ENCODE measurements at regions not wholly inside any gene's neighbourhood (a gene's known extent, or its start where the extent isn't known, plus 50 kb on each side); places are given as distances from the start of the nearest gene placed in this dataset.

GRCh38 chr12:97246368-97246767 lies 216.2 kb upstream of the RMST start:
- H3F3A ChIP-seq (replicated peaks; ENCODE audit: insufficient read depth) = no peaks in the 10 kb centered on the region
- H4K20me1 ChIP-seq (ENCODE audit: insufficient read depth) = no peaks in the 10 kb centered on the region
- H3K4me2 ChIP-seq = no peak overlapping the region
- no peaks in the 10 kb centered on the region for H3K36me3 ChIP-seq (replicated peaks in 1 of 2; ENCODE audit: control insufficient read depth in 1 of 2, insufficient read depth in 2 of 2, low read length in 1 of 2)
- no peaks in the 10 kb centered on the region; the same call in 1 of the 2 replicates for H3K9me3 ChIP-seq
- H3K27ac ChIP-seq (ENCODE audit: low read depth in 2 of 2, low read length in 1 of 2) = no peak overlapping the region
- WGBS (ENCODE audit: low lambda C conversion rate) = 53% methylated on average over 4 of the region's 4 CpGs
- no peak overlapping the region for H3K4me3 ChIP-seq (ENCODE audit: low read depth in 2 of 2, low read length in 1 of 2)
- TF ChIP-seq RAD21 (IDR thresholded peaks at IDR 0.05; ENCODE audit: low read length) = no peak
- no peak for TF ChIP-seq MEF2A (IDR thresholded peaks at IDR 0.05; ENCODE audit: borderline replicate concordance, low read depth)
- no peaks in the 10 kb centered on the region for H3K9me2 ChIP-seq
- no peaks in the 10 kb centered on the region for H3K27me3 ChIP-seq (ENCODE audit: insufficient read depth)
- H3K9ac ChIP-seq = no peak overlapping the region
- no peaks in the 10 kb centered on the region for H3K4me1 ChIP-seq (ENCODE audit: control insufficient read depth in 1 of 2, insufficient read depth in 2 of 2, low read depth in 1 of 2, low read length in 1 of 2)
- no peak for DNase-seq
- CTCF ChIA-PET = interaction anchor here (0.7 to 1.5 kb wide), 2 partner anchors 9 to 16 kb away, joined by 3 read pairs; no protein-coding TSS in a partner anchor
- POLR2A ChIA-PET = no interaction called here
- no peaks in the 10 kb centered on the region for H3K79me2 ChIP-seq (ENCODE audit: insufficient read depth)
- H2AFZ ChIP-seq (ENCODE audit: low read depth) = no peak overlapping the region

GRCh38 chr12:97250483-97250882 lies 212.1 kb upstream of the RMST start:
- Histone ChIP-seq H3F3A (replicated peaks; ENCODE audit: insufficient read depth) (no peaks in the 10 kb centered on the region), H4K20me1 (ENCODE audit: insufficient read depth) (no peaks in the 10 kb centered on the region), H3K4me1 (ENCODE audit: control insufficient read depth in 1 of 2, insufficient read depth in 2 of 2, low read depth in 1 of 2, low read length in 1 of 2) (no peaks in the 10 kb centered on the region), H3K9ac (no peak overlapping the region), H3K79me2 (ENCODE audit: insufficient read depth) (no peaks in the 10 kb centered on the region), H2AFZ (ENCODE audit: low read depth) (no peak overlapping the region), H3K36me3 (replicated peaks in 1 of 2; ENCODE audit: control insufficient read depth in 1 of 2, insufficient read depth in 2 of 2, low read length in 1 of 2) (no peaks in the 10 kb centered on the region), H3K4me2 (no peak overlapping the region), H3K27me3 (ENCODE audit: insufficient read depth) (no peaks in the 10 kb centered on the region), H3K9me3 (no peaks in the 10 kb centered on the region), H3K27ac (ENCODE audit: low read depth in 2 of 2, low read length in 1 of 2) (no peak overlapping the region), H3K9me2 (no peaks in the 10 kb centered on the region), H3K4me3 (ENCODE audit: low read depth in 2 of 2, low read length in 1 of 2) (no peak overlapping the region)
- POLR2A ChIA-PET = no interaction called here
- CTCF ChIA-PET = no interaction called here
- no peak for TF ChIP-seq TAF1 (IDR thresholded peaks at IDR 0.05; ENCODE audit: borderline replicate concordance, low read depth, low read length)
- DNase-seq = no peak
- 40% methylated on average over 4 of the region's 4 CpGs for WGBS (ENCODE audit: low lambda C conversion rate)

- POLR2A ChIA-PET = no interaction called here
- DNase-seq = no peak
- no peaks in the 10 kb centered on the region for H3F3A ChIP-seq (replicated peaks; ENCODE audit: insufficient read depth)
- H3K4me1 ChIP-seq (ENCODE audit: control insufficient read depth in 1 of 2, insufficient read depth in 2 of 2, low read depth in 1 of 2, low read length in 1 of 2) = no peaks in the 10 kb centered on the region
- H2AFZ ChIP-seq (ENCODE audit: low read depth) = no peak overlapping the region
- H4K20me1 ChIP-seq (ENCODE audit: insufficient read depth) = no peaks in the 10 kb centered on the region
- no peaks in the 10 kb centered on the region for H3K9me3 ChIP-seq
- H3K9me2 ChIP-seq = no peaks in the 10 kb centered on the region
- 29% methylated on average over 3 of the region's 3 CpGs for WGBS (ENCODE audit: low lambda C conversion rate)
- no peak overlapping the region for H3K9ac ChIP-seq
- H3K4me2 ChIP-seq = no peak overlapping the region
- TF ChIP-seq CHD2 (IDR thresholded peaks at IDR 0.05; ENCODE audit: low read length, partially characterized antibody) = no peak
- no peak for TF ChIP-seq FOSL2 (IDR thresholded peaks at IDR 0.05; ENCODE audit: borderline replicate concordance, low read depth)
- TF ChIP-seq MAX (IDR thresholded peaks at IDR 0.05; ENCODE audit: low read depth) = no peak
- TF ChIP-seq EZH2phosphoT487 (IDR thresholded peaks at IDR 0.05; ENCODE audit: borderline replicate concordance, low read depth) = no peak
- no peak overlapping the region for H3K4me3 ChIP-seq (ENCODE audit: low read depth in 2 of 2, low read length in 1 of 2)
- H3K36me3 ChIP-seq (replicated peaks in 1 of 2; ENCODE audit: control insufficient read depth in 1 of 2, insufficient read depth in 2 of 2, low read length in 1 of 2) = no peaks in the 10 kb centered on the region
- H3K27me3 ChIP-seq (ENCODE audit: insufficient read depth) = no peaks in the 10 kb centered on the region
- no peaks in the 10 kb centered on the region for H3K79me2 ChIP-seq (ENCODE audit: insufficient read depth)
- H3K27ac ChIP-seq (ENCODE audit: low read depth in 2 of 2, low read length in 1 of 2) = no peak overlapping the region
- CTCF ChIA-PET = interaction anchor here (1.5 kb wide), 1 partner anchor 16 kb away, joined by 3 read pairs; no protein-coding TSS in a partner anchor
Observed at GRCh38 chr12:97257726-97258125, 204.9 kb upstream of the RMST start.
